GM21576 (cell line): ENCODE measurements at regions not wholly inside any gene's neighbourhood (a gene's known extent, or its start where the extent isn't known, plus 50 kb on each side); places are given as distances from the start of the nearest gene placed in this dataset.

ENCODE experiments used
- ATAC-seq: cut with Tn5 transposase; IDR thresholded peaks from one replicate; pipeline ENCODE4 v1.9.1; 2021; ENCODE audit warnings: mild to moderate bottlenecking, moderate library complexity; ENCODE audit not compliant: unreplicated experiment

- ATAC-seq: no peak
These were observed 304.4 kb upstream of the KIF2A start for GRCh38 chr5:62001640-62002039.

GRCh38 chr5:62002436-62002835 lies 303.6 kb upstream of the KIF2A start:
- ATAC-seq: no peak

GRCh38 chr5:62005551-62005950 lies 300.5 kb upstream of the KIF2A start:
- no peak for ATAC-seq

- ATAC-seq: no peak
These were observed 298.5 kb upstream of the KIF2A start for GRCh38 chr5:62007457-62007856.

GRCh38 chr5:62011089-62011664 lies 294.8 kb upstream of the KIF2A start:
- no peak for ATAC-seq

- ATAC-seq: no peak
These were observed 288.9 kb upstream of the KIF2A start for GRCh38 chr5:62017092-62017491.

GRCh38 chr5:62029303-62029702 lies 276.7 kb upstream of the KIF2A start:
- no peak for ATAC-seq

- ATAC-seq: no peak
These were observed 275.7 kb upstream of the KIF2A start for GRCh38 chr5:62030326-62030725.

GRCh38 chr5:62038024-62038423 lies 268.0 kb upstream of the KIF2A start:
- ATAC-seq: no peak

GRCh38 chr5:62041156-62041756 lies 264.8 kb upstream of the KIF2A start:
- ATAC-seq: no peak

GRCh38 chr5:62042007-62042406 lies 264.0 kb upstream of the KIF2A start:
- no peak for ATAC-seq

GRCh38 chr5:62043289-62044280 lies 262.4 kb upstream of the KIF2A start:
- ATAC-seq: no peak

GRCh38 chr5:62044989-62045388 lies 261.0 kb upstream of the KIF2A start:
- ATAC-seq: no peak

- no peak for ATAC-seq
These were observed 259.8 kb upstream of the KIF2A start for GRCh38 chr5:62046191-62046590.

GRCh38 chr5:62051747-62052146 lies 254.3 kb upstream of the KIF2A start:
- ATAC-seq: no peak

GRCh38 chr5:62059960-62060359 lies 246.0 kb upstream of the KIF2A start:
- no peak for ATAC-seq

GRCh38 chr5:62065050-62065449 lies 241.0 kb upstream of the KIF2A start:
- ATAC-seq: no peak

GRCh38 chr5:62066761-62067277 lies 239.2 kb upstream of the KIF2A start:
- ATAC-seq: no peak

GRCh38 chr5:62068554-62068953 lies 237.5 kb upstream of the KIF2A start:
- no peak for ATAC-seq

- no peak for ATAC-seq
These were observed 228.6 kb upstream of the KIF2A start for GRCh38 chr5:62077387-62077786.

- no peak for ATAC-seq
These were observed 228.0 kb upstream of the KIF2A start for GRCh38 chr5:62077823-62078550.
